ENCODE measurements at regions not wholly inside any gene's neighbourhood (a gene's known extent, or its start where the extent isn't known, plus 50 kb on each side); places are given as distances from the start of the nearest gene placed in this dataset.

DNA sequence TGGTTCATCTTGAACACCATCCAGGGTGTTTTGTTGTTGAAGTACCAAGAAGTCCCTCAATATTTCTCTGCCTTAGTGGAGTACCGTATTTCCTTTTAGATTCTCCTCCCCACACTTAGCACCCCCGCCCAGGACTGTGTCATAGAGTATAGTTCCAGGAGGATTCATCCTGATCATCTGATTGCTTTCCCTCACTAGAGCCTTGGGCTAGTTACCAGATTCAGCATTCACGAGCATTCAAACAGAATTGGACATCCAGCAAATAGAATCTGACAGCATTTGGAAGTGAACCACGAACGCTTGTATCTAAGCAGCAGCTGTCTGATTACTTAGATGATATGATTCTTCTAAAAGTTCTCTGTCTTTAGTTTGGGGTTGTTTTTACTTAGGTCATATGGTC lies 248.1 kb upstream of the TAS2R1 start:
- H4K91ac ChIP-seq (ENCODE audit: insufficient read length, low read depth, low read length): no peak overlapping the region
- H3T11ph ChIP-seq (ENCODE audit: low read length): no peak overlapping the region
- H2BK12ac ChIP-seq (ENCODE audit: insufficient read length, low read depth, low read length): no peak overlapping the region
- Mint-ChIP-seq H3K4me1 (peaks cover 6 to 8% of the 10 kb centered on the region in 2 experiments), H3K4me3 (no peak overlapping the region), H3K36me3 (ENCODE audit: insufficient read depth in 1 of 3, low read depth in 3 of 3) (peaks cover 0 to 8% (median 7%) of the 10 kb centered on the region in 3 experiments; a peak in 5 of 7 replicates), H3K27ac (no peak overlapping the region; a peak in 1 of 7 replicates), H3K27me3 (ENCODE audit: low read depth) (no peaks in the 10 kb centered on the region; the same call in 1 of the 2 replicates), H3K9me3 (peaks cover 10 to 17% of the 10 kb centered on the region in 2 experiments; a peak in 4 of 5 replicates)
- DNase-seq: no peak
- H3K4me2 ChIP-seq (ENCODE audit: insufficient read depth, insufficient read length, low read length): no peak overlapping the region
- H2BK5ac ChIP-seq (ENCODE audit: insufficient read length, low read length): no peak overlapping the region
- H3K79me2 ChIP-seq (ENCODE audit: insufficient read depth, low read length): no peaks in the 10 kb centered on the region
- H3K4me1 ChIP-seq (ENCODE audit: insufficient read depth, low read length): no peaks in the 10 kb centered on the region
- H2BK120ac ChIP-seq (ENCODE audit: low read depth, low read length, poor library complexity, severe bottlenecking): no peak overlapping the region
- no peaks in the 10 kb centered on the region for H3K27me3 ChIP-seq (ENCODE audit: insufficient read depth, low read length)
- H3K9me3 ChIP-seq (ENCODE audit: control insufficient read depth, low read depth, low read length): no peaks in the 10 kb centered on the region
- no peak overlapping the region for H3K56ac ChIP-seq (ENCODE audit: insufficient read length, low read depth, low read length)
- H2AFZ ChIP-seq (ENCODE audit: low read length): no peak overlapping the region
- no peaks in the 10 kb centered on the region for H3K79me1 ChIP-seq (ENCODE audit: insufficient read depth, low read depth, low read length, poor library complexity, severe bottlenecking)
- no CpG with 5 or more reads among the region's 5 CpGs for WGBS (ENCODE audit: extremely low coverage, insufficient read length, low lambda C conversion rate)
- H2BK15ac ChIP-seq (ENCODE audit: low read depth, low read length): no peak overlapping the region
- no peaks in the 10 kb centered on the region for H4K20me1 ChIP-seq (ENCODE audit: control insufficient read depth, insufficient read depth, insufficient read length)
- no peak overlapping the region for H3K18ac ChIP-seq (ENCODE audit: insufficient read length, low read depth, low read length)
- TF ChIP-seq, protein P1, sequence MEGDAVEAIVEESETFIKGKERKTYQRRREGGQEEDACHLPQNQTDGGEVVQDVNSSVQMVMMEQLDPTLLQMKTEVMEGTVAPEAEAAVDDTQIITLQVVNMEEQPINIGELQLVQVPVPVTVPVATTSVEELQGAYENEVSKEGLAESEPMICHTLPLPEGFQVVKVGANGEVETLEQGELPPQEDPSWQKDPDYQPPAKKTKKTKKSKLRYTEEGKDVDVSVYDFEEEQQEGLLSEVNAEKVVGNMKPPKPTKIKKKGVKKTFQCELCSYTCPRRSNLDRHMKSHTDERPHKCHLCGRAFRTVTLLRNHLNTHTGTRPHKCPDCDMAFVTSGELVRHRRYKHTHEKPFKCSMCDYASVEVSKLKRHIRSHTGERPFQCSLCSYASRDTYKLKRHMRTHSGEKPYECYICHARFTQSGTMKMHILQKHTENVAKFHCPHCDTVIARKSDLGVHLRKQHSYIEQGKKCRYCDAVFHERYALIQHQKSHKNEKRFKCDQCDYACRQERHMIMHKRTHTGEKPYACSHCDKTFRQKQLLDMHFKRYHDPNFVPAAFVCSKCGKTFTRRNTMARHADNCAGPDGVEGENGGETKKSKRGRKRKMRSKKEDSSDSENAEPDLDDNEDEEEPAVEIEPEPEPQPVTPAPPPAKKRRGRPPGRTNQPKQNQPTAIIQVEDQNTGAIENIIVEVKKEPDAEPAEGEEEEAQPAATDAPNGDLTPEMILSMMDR (conservative IDR thresholded peaks at IDR 0.05): no peak
- H3K14ac ChIP-seq (ENCODE audit: insufficient read depth, low read length): no peak overlapping the region
- H3K27ac ChIP-seq (ENCODE audit: insufficient read length, low read depth, low read length): no peak overlapping the region
- H4K5ac ChIP-seq (ENCODE audit: insufficient read length, low read depth, low read length): no peak overlapping the region
- no peak overlapping the region for H3K23ac ChIP-seq (ENCODE audit: insufficient read length, low read depth, low read length)
- no peak overlapping the region for H2BK20ac ChIP-seq (ENCODE audit: low read depth, low read length, poor library complexity, severe bottlenecking)
- H2AK5ac ChIP-seq (ENCODE audit: insufficient read length, low read length): no peak overlapping the region
- H3K9ac ChIP-seq (ENCODE audit: extremely low read depth, insufficient read length, low read length): no peak overlapping the region
- no peak overlapping the region for H4K8ac ChIP-seq (replicated peaks; ENCODE audit: insufficient read length, low read depth, low read length)
- no peak overlapping the region for H3K4ac ChIP-seq (ENCODE audit: low read depth, low read length)
- H3K23me2 ChIP-seq (ENCODE audit: insufficient read length, low read depth, low read length, poor library complexity, severe bottlenecking): no peaks in the 10 kb centered on the region
